B cell (primary cell): ENCODE measurements at regions not wholly inside any gene's neighbourhood (a gene's known extent, or its start where the extent isn't known, plus 50 kb on each side); places are given as distances from the start of the nearest gene placed in this dataset.

Experiments
- ATAC-seq: fragments of 200-7000 bp; cut with Tn5 transposase; one replicate; pipeline ENCODE4 v1.10.0; 2021; ENCODE audit warnings: low read depth, mild to moderate bottlenecking, moderate number of reproducible peaks, moderate library complexity
- CTCF ChIA-PET: fragments of 350-600 bp; sonication (Branson Sonifier 250); formaldehyde crosslinking; loops from one replicate; lab custom pipeline; 2021; ENCODE audit warnings: antibody characterized with exemption, inconsistent platforms; lab: Charles Lee
- POLR2A ChIA-PET: fragments of 350-600 bp; sonication (Branson Sonifier 250); formaldehyde crosslinking; loops from one replicate; lab custom pipeline; 2021; ENCODE audit warnings: antibody characterized with exemption; lab: Charles Lee
- DNase-seq: peaks from one replicate; pipeline ENCODE4 v3.0.0; 2013
- H2AFZ ChIP-seq: 2 replicates; pipeline ENCODE4 v1.6.1; 2012; ENCODE audit warnings: mild to moderate bottlenecking, low read depth, low read length; ENCODE audit not compliant: insufficient read depth, poor library complexity, severe bottlenecking
- H3K27ac ChIP-seq, 2 donors: 1 replicate in 1 of 2; 2 replicates in 1 of 2; pipeline ENCODE4 v1.5.1; 2012 to 2013; ENCODE audit warnings: low read length in 2 of 2, mild to moderate bottlenecking in 2 of 2, moderate library complexity in 1 of 2
- H3K27me3 ChIP-seq, 4 experiments: fragments of 200-600 bp in 1 of 4; sonication (generic) in 1 of 4; replicated peaks in 1 of 4; 1 replicate in 2 of 4; 2 replicates in 2 of 4; pipeline versions ENCODE4 v1.6.1 to v1.7.0; 2013 to 2016; ENCODE audit warnings: low read length in 3 of 4, mild to moderate bottlenecking in 2 of 4, mixed read lengths in 1 of 4, moderate library complexity in 1 of 4; ENCODE audit not compliant: insufficient read depth in 4 of 4, control insufficient read depth in 3 of 4; ENCODE audit errors: control extremely low read depth in 1 of 4
- H3K36me3 ChIP-seq, 2 experiments: replicated peaks in 1 of 2; 1 replicate in 1 of 2; 2 replicates in 1 of 2; pipeline versions ENCODE4 v1.6.1 to v1.7.1; 2013; ENCODE audit warnings: low read length in 1 of 2; ENCODE audit not compliant: insufficient read depth in 2 of 2, control insufficient read depth in 1 of 2; ENCODE audit errors: control extremely low read depth in 1 of 2, extremely low read depth in 1 of 2
- H3K4me1 ChIP-seq, 2 donors: fragments of 200-600 bp in 1 of 2; sonication (generic) in 1 of 2; 1 replicate in 1 of 2; 2 replicates in 1 of 2; pipeline versions ENCODE4 v1.5.1 to v1.6.1; 2013 to 2017; ENCODE audit warnings: low read length in 2 of 2; ENCODE audit not compliant: control insufficient read depth in 2 of 2, insufficient read depth in 2 of 2
- H3K4me2 ChIP-seq: replicated peaks from 2 replicates; pipeline ENCODE3; 2012; ENCODE audit warnings: mild to moderate bottlenecking, low read depth, low read length; ENCODE audit not compliant: poor library complexity, severe bottlenecking
- H3K4me3 ChIP-seq, 5 experiments: fragments of 200-600 bp in 1 of 5; sonication (generic) in 1 of 5; 1 replicate in 3 of 5; 2 replicates in 2 of 5; pipeline versions ENCODE4 v1.5.1 to v1.7.0; 2011 to 2016; ENCODE audit warnings: low read length in 4 of 5, mild to moderate bottlenecking in 4 of 5, low read depth in 2 of 5, control low read depth in 1 of 5, moderate library complexity in 1 of 5; ENCODE audit not compliant: insufficient read depth in 1 of 5; ENCODE audit errors: control extremely low read depth in 1 of 5, extremely low read depth in 1 of 5
- H3K79me2 ChIP-seq: fragments of 200-600 bp; sonication (generic); one replicate; pipeline ENCODE4 v1.6.0; 2016; ENCODE audit warnings: low read length; ENCODE audit not compliant: control insufficient read depth, insufficient read depth
- H3K9ac ChIP-seq: fragments of 200-600 bp; sonication (generic); 2 replicates; pipeline ENCODE4 v1.6.1; 2017; ENCODE audit warnings: mild to moderate bottlenecking, low read length, moderate library complexity
- H3K9me3 ChIP-seq, 3 donors: one replicate each; pipeline versions ENCODE4 v1.6.1 to v1.7.1; 2013; ENCODE audit warnings: low read length in 2 of 3; ENCODE audit not compliant: control insufficient read depth in 2 of 3, insufficient read depth in 1 of 3; ENCODE audit errors: control extremely low read depth in 1 of 3
- H4K20me1 ChIP-seq: 2 replicates; pipeline ENCODE4 v1.6.0; 2012; ENCODE audit warnings: mild to moderate bottlenecking, low read length; ENCODE audit not compliant: insufficient read depth, control insufficient read depth, poor library complexity, severe bottlenecking
- H3K27ac Mint-ChIP-seq: one replicate; pipeline ENCODE4 v1.8.0; 2021; ENCODE audit warnings: mixed read lengths
- H3K27me3 Mint-ChIP-seq: one replicate; pipeline ENCODE4 v1.8.0; 2021; ENCODE audit warnings: mixed read lengths
- H3K4me1 Mint-ChIP-seq: one replicate; pipeline ENCODE4 v1.8.0; 2021; ENCODE audit warnings: mixed read lengths
- H3K4me3 Mint-ChIP-seq: one replicate; pipeline ENCODE4 v1.8.0; 2021; ENCODE audit warnings: mixed read lengths
- H3K9me3 Mint-ChIP-seq: one replicate; pipeline ENCODE4 v1.8.0; 2022; ENCODE audit warnings: mixed read lengths; ENCODE audit not compliant: insufficient read depth
- EZH2 ChIP-seq: IDR thresholded peaks from 2 replicates; pipeline ENCODE4 v1.6.1; 2012; ENCODE audit warnings: borderline replicate concordance, low read depth, mild to moderate bottlenecking, moderate library complexity, low read length; ENCODE audit not compliant: insufficient read depth, poor library complexity, severe bottlenecking
- WGBS: methylation state at CpG from one replicate; pipeline ENCODE4 v1.1.5; 2013; ENCODE audit warnings: missing lambda C conversion rate; ENCODE audit not compliant: insufficient coverage; 5-methylcytosine and 5-hydroxymethylcytosine counted together
- intact Hi-C: fragments of 100-400 bp; cut with micrococcal nuclease; formaldehyde crosslinking; loops from one replicate; pipeline ENCODE4 v1.10.0; 2022
- TF ChIP-seq, protein P1 (sequence below): fragments of 200-600 bp; IDR thresholded peaks from one replicate; pipeline ENCODE4 v1.8.0; 2022; ENCODE audit warnings: antibody characterized with exemption, mild to moderate bottlenecking

DNA sequence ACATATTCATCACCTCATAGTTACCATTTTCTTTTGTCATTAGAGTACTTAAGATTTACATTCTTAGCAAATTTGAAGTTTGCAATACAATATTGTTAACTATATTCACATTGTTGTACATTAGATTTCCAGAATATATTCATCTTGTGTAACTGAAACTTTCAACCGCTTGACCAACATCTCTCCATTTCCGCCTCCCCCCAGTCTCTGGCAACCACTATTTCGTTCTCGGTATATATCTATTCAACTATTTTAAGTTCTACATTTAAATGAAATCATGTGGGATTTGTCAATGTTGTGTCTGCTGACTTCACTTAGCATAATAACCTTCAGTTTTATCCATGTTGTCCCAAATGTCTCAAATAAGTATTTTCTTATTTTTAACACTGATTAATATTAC lies 274.5 kb upstream of the KIF2B start:
- no peaks in the 10 kb centered on the region for H4K20me1 ChIP-seq
- no peak overlapping the region for H3K4me2 ChIP-seq
- ChIA-PET POLR2A (no interaction called here), CTCF (no interaction called here)
- Mint-ChIP-seq H3K4me3 (no peak overlapping the region), H3K9me3 (no peaks in the 10 kb centered on the region), H3K4me1 (no peaks in the 10 kb centered on the region), H3K27ac (no peak overlapping the region), H3K27me3 (no peaks in the 10 kb centered on the region)
- no peaks in the 10 kb centered on the region for H3K36me3 ChIP-seq
- TF ChIP-seq, protein P1, sequence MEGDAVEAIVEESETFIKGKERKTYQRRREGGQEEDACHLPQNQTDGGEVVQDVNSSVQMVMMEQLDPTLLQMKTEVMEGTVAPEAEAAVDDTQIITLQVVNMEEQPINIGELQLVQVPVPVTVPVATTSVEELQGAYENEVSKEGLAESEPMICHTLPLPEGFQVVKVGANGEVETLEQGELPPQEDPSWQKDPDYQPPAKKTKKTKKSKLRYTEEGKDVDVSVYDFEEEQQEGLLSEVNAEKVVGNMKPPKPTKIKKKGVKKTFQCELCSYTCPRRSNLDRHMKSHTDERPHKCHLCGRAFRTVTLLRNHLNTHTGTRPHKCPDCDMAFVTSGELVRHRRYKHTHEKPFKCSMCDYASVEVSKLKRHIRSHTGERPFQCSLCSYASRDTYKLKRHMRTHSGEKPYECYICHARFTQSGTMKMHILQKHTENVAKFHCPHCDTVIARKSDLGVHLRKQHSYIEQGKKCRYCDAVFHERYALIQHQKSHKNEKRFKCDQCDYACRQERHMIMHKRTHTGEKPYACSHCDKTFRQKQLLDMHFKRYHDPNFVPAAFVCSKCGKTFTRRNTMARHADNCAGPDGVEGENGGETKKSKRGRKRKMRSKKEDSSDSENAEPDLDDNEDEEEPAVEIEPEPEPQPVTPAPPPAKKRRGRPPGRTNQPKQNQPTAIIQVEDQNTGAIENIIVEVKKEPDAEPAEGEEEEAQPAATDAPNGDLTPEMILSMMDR = no peak
- no peak overlapping the region for H3K9ac ChIP-seq
- H2AFZ ChIP-seq = no peak overlapping the region
- ATAC-seq (no peak), DNase-seq (no peak)
- no peaks in the 10 kb centered on the region for H3K27me3 ChIP-seq
- H3K79me2 ChIP-seq = no peaks in the 10 kb centered on the region
- H3K4me3 ChIP-seq = no peak overlapping the region
- H3K27ac ChIP-seq = no peak overlapping the region
- intact Hi-C loops = no loop called here
- no CpG with 5 or more reads among the region's 4 CpGs for WGBS
- H3K9me3 ChIP-seq = no peaks in the 10 kb centered on the region
- no peaks in the 10 kb centered on the region for H3K4me1 ChIP-seq

DNA sequence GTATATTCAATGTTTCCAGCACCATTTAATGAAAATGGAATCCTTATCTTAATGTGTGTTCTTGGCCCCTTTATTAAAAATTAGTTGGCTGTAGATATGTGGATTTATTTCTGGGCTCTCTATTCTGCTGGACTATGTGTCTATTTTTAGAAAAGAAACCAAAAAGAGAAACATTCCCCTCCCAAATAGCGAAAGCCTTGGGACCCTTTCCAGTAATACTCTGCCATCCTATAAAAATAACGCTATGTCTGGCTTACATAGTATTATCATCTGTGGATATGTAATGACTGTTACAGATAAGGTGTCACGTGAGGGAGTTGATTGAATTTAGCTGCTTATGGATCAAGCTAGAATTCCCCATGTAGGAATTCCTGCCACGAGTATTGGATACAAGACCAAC lies 279.3 kb upstream of the KIF2B start:
- intact Hi-C loops = no loop called here
- no peak overlapping the region for H3K27ac ChIP-seq
- Mint-ChIP-seq H3K27ac (no peak overlapping the region), H3K4me1 (no peaks in the 10 kb centered on the region), H3K4me3 (no peak overlapping the region), H3K9me3 (peaks cover 2% of the 10 kb centered on the region), H3K27me3 (no peaks in the 10 kb centered on the region)
- no peaks in the 10 kb centered on the region for H4K20me1 ChIP-seq
- no peak overlapping the region for H3K9ac ChIP-seq
- H3K79me2 ChIP-seq = no peaks in the 10 kb centered on the region
- ChIA-PET CTCF (no interaction called here), POLR2A (no interaction called here)
- no CpG with 5 or more reads among the region's 4 CpGs for WGBS
- H3K4me2 ChIP-seq = no peak overlapping the region
- H3K27me3 ChIP-seq = no peaks in the 10 kb centered on the region
- DNase-seq (no peak), ATAC-seq (no peak)
- H3K36me3 ChIP-seq = no peaks in the 10 kb centered on the region
- no peak overlapping the region for H3K4me3 ChIP-seq
- no peak overlapping the region for H2AFZ ChIP-seq
- no peaks in the 10 kb centered on the region for H3K9me3 ChIP-seq
- TF ChIP-seq EZH2 = no peak
- TF ChIP-seq, protein P1 = no peak
- H3K4me1 ChIP-seq = no peaks in the 10 kb centered on the region
